Neural progenitor cell (in vitro differentiated cells): ENCODE measurements at regions not wholly inside any gene's neighbourhood (a gene's known extent, or its start where the extent isn't known, plus 50 kb on each side); places are given as distances from the start of the nearest gene placed in this dataset.
A peak's percentile ranks its signal among the peaks of the same experiment; 100 is the strongest.

Experiments used
- DNase-seq: peaks from one replicate; pipeline ENCODE4 v3.0.0-alpha.2; 2016; ENCODE audit warnings: low spot score
- H2AFZ ChIP-seq: fragments of 200-600 bp; sonication (generic); replicated peaks from 2 replicates; pipeline ENCODE4 v1.6.1; 2016; ENCODE audit warnings: antibody characterized with exemption
- H3F3A ChIP-seq: fragments of 200-600 bp; sonication (generic); 2 replicates; pipeline ENCODE4 v1.6.1; 2016; ENCODE audit warnings: antibody characterized with exemption, low read depth
- H3K27ac ChIP-seq: fragments of 200-600 bp; sonication (generic); 2 replicates; pipeline ENCODE4 v1.5.1; 2016; ENCODE audit warnings: mild to moderate bottlenecking
- H3K27me3 ChIP-seq: fragments of 200-600 bp; sonication (generic); 2 replicates; pipeline ENCODE4 v1.6.1; 2016; ENCODE audit warnings: mild to moderate bottlenecking, moderate library complexity
- H3K36me3 ChIP-seq: fragments of 200-600 bp; sonication (generic); 2 replicates; pipeline ENCODE4 v1.5.1; 2016
- H3K4me1 ChIP-seq: fragments of 200-600 bp; sonication (generic); 2 replicates; pipeline ENCODE4 v1.6.1; 2016; ENCODE audit warnings: mixed run types
- H3K4me2 ChIP-seq: fragments of 200-600 bp; sonication (generic); 2 replicates; pipeline ENCODE4 v1.6.1; 2016
- H3K4me3 ChIP-seq: fragments of 200-600 bp; sonication (generic); 2 replicates; pipeline ENCODE4 v1.5.1; 2016
- H3K79me2 ChIP-seq: fragments of 200-600 bp; sonication (generic); 2 replicates; pipeline ENCODE4 v1.6.1; 2016; ENCODE audit warnings: low read depth
- H3K9ac ChIP-seq: fragments of 200-600 bp; sonication (generic); 2 replicates; pipeline ENCODE4 v1.6.1; 2016
- H3K9me3 ChIP-seq: fragments of 200-600 bp; sonication (generic); 2 replicates; pipeline ENCODE4 v1.5.1; 2016; ENCODE audit warnings: low read depth
- H4K20me1 ChIP-seq: fragments of 200-600 bp; sonication (generic); 2 replicates; pipeline ENCODE4 v1.6.1; 2016; ENCODE audit warnings: low read depth
- H3K27ac Mint-ChIP-seq: 3 replicates; pipeline ENCODE4 v1.8.0; 2021; ENCODE audit warnings: mixed read lengths
- H3K27me3 Mint-ChIP-seq: 2 replicates; pipeline ENCODE4 v1.8.0; 2022; ENCODE audit warnings: low read depth, mild to moderate bottlenecking, inconsistent platforms, moderate library complexity, mixed read lengths; ENCODE audit not compliant: insufficient read depth
- H3K36me3 Mint-ChIP-seq: 3 replicates; pipeline ENCODE4 v1.8.0; 2021; ENCODE audit warnings: mixed read lengths
- H3K4me1 Mint-ChIP-seq: 3 replicates; pipeline ENCODE4 v1.8.0; 2021; ENCODE audit warnings: mixed read lengths
- H3K4me3 Mint-ChIP-seq: 3 replicates; pipeline ENCODE4 v1.8.0; 2021; ENCODE audit warnings: mild to moderate bottlenecking, moderate library complexity, mixed read lengths
- H3K9me3 Mint-ChIP-seq: 3 replicates; pipeline ENCODE4 v1.8.0; 2020; ENCODE audit warnings: mixed read lengths
- CTCF ChIP-seq: fragments of 200-600 bp; sonication (generic); IDR thresholded peaks from 2 replicates; pipeline ENCODE4 v1.5.1; 2017; ENCODE audit warnings: antibody characterized with exemption, mild to moderate bottlenecking
- EZH2 ChIP-seq: fragments of 200-600 bp; sonication (generic); IDR thresholded peaks from 2 replicates; pipeline ENCODE4 v1.6.1; 2017; ENCODE audit warnings: antibody characterized with exemption, mild to moderate bottlenecking, moderate library complexity
- EZH2phosphoT487 ChIP-seq: fragments of 200-600 bp; sonication (generic); IDR thresholded peaks from 2 replicates; pipeline ENCODE4 v1.6.1; 2017; ENCODE audit warnings: antibody characterized with exemption

- H2AFZ ChIP-seq: peak overlapping the region; percentile 32
- Mint-ChIP-seq H3K27ac (no peak overlapping the region), H3K36me3 (no peaks in the 10 kb centered on the region)
Measured at GRCh38 chr9:84207491-84207951, 133.0 kb downstream of the SLC28A3 start.

GRCh38 chr9:84212246-84212645, 128.3 kb downstream of the SLC28A3 start:
- Mint-ChIP-seq H3K36me3 (no peaks in the 10 kb centered on the region), H3K9me3 (peaks cover 4% of the 10 kb centered on the region), H3K27ac (no peak overlapping the region), H3K4me1 (peaks cover 5% of the 10 kb centered on the region), H3K27me3 (no peaks in the 10 kb centered on the region), H3K4me3 (no peak overlapping the region)
- Histone ChIP-seq H3K27me3 (no peaks in the 10 kb centered on the region), H4K20me1 (no peaks in the 10 kb centered on the region), H3K36me3 (no peaks in the 10 kb centered on the region), H3K27ac (no peak overlapping the region), H2AFZ (no peak overlapping the region), H3K4me1 (peaks cover 3% of the 10 kb centered on the region), H3F3A (no peaks in the 10 kb centered on the region), H3K9me3 (no peaks in the 10 kb centered on the region), H3K4me3 (no peak overlapping the region), H3K79me2 (no peaks in the 10 kb centered on the region), H3K9ac (no peak overlapping the region), H3K4me2 (no peak overlapping the region)
- TF ChIP-seq EZH2phosphoT487 (no peak), EZH2 (no peak), CTCF (no peak)
- no peak for DNase-seq

More at GRCh38 chr9:84207491-84207951, 133.0 kb downstream of the SLC28A3 start:
- Mint-ChIP-seq H3K4me1 (peaks cover 17% of the 10 kb centered on the region), H3K27me3 (peaks cover 2% of the 10 kb centered on the region), H3K9me3 (no peaks in the 10 kb centered on the region), H3K4me3 (no peak overlapping the region)
- no peaks in the 10 kb centered on the region for H3K79me2 ChIP-seq
- H3F3A ChIP-seq: no peaks in the 10 kb centered on the region
- peak overlapping the region; percentile 25 for H3K4me2 ChIP-seq
- no peaks in the 10 kb centered on the region for H3K9me3 ChIP-seq
- TF ChIP-seq EZH2 (no peak), EZH2phosphoT487 (no peak), CTCF (no peak)
- no peak overlapping the region for H3K9ac ChIP-seq
- DNase-seq: no peak
- H3K27ac ChIP-seq: no peak overlapping the region
- peaks cover 10% of the 10 kb centered on the region for H3K4me1 ChIP-seq
- no peaks in the 10 kb centered on the region for H3K27me3 ChIP-seq
- H3K36me3 ChIP-seq: no peaks in the 10 kb centered on the region
- H3K4me3 ChIP-seq: no peak overlapping the region
- no peaks in the 10 kb centered on the region for H4K20me1 ChIP-seq

GRCh38 chr9:84212982-84213381, 127.6 kb downstream of the SLC28A3 start:
- no peak overlapping the region for H3K4me2 ChIP-seq
- no peaks in the 10 kb centered on the region for H3K4me1 Mint-ChIP-seq
- no peaks in the 10 kb centered on the region for H4K20me1 ChIP-seq

More at GRCh38 chr9:84212982-84213381, 127.6 kb downstream of the SLC28A3 start:
- no peak overlapping the region for H3K9ac ChIP-seq
- H3K79me2 ChIP-seq: no peaks in the 10 kb centered on the region
- H3K27me3 Mint-ChIP-seq: no peaks in the 10 kb centered on the region
- no peak overlapping the region for H2AFZ ChIP-seq
- H3K9me3 Mint-ChIP-seq: peaks cover 4% of the 10 kb centered on the region
- no peak for DNase-seq
- H3F3A ChIP-seq: no peaks in the 10 kb centered on the region
- no peak overlapping the region for H3K4me3 Mint-ChIP-seq
- H3K36me3 ChIP-seq: no peaks in the 10 kb centered on the region
- H3K4me3 ChIP-seq: no peak overlapping the region
- H3K27ac Mint-ChIP-seq: no peak overlapping the region
- no peaks in the 10 kb centered on the region for H3K36me3 Mint-ChIP-seq
- no peaks in the 10 kb centered on the region for H3K9me3 ChIP-seq
- no peaks in the 10 kb centered on the region for H3K27me3 ChIP-seq
- no peak for TF ChIP-seq CTCF
- no peak for TF ChIP-seq EZH2phosphoT487
- no peak for TF ChIP-seq EZH2
- peaks cover 2% of the 10 kb centered on the region for H3K4me1 ChIP-seq
- H3K27ac ChIP-seq: no peak overlapping the region
